HUES48 (cell line): ENCODE measurements at regions not wholly inside any gene's neighbourhood (a gene's known extent, or its start where the extent isn't known, plus 50 kb on each side); places are given as distances from the start of the nearest gene placed in this dataset.

ENCODE experiments used
- H3K27ac ChIP-seq: one replicate; pipeline ENCODE4 v1.7.0; 2013; ENCODE audit warnings: low read depth, low read length, inconsistent platforms
- H3K27me3 ChIP-seq: 2 replicates; pipeline ENCODE4 v1.6.1; 2013; ENCODE audit warnings: mild to moderate bottlenecking, low read length; ENCODE audit not compliant: control insufficient read depth, insufficient read depth
- H3K36me3 ChIP-seq: 2 replicates; pipeline ENCODE4 v1.6.1; 2013; ENCODE audit warnings: low read length; ENCODE audit not compliant: control insufficient read depth, insufficient read depth
- H3K4me1 ChIP-seq: 2 replicates; pipeline ENCODE4 v1.6.1; 2013; ENCODE audit warnings: mild to moderate bottlenecking, low read length; ENCODE audit not compliant: control insufficient read depth, insufficient read depth
- H3K4me3 ChIP-seq: 2 replicates; pipeline ENCODE4 v1.5.1; 2013; ENCODE audit warnings: mild to moderate bottlenecking, low read depth, low read length
- H3K9ac ChIP-seq: 2 replicates; pipeline ENCODE4 v1.6.1; 2013; ENCODE audit warnings: mild to moderate bottlenecking, low read depth, low read length, moderate library complexity
- H3K9me3 ChIP-seq: 2 replicates; pipeline ENCODE4 v1.6.1; 2013; ENCODE audit warnings: low read length; ENCODE audit not compliant: control insufficient read depth, insufficient read depth

DNA sequence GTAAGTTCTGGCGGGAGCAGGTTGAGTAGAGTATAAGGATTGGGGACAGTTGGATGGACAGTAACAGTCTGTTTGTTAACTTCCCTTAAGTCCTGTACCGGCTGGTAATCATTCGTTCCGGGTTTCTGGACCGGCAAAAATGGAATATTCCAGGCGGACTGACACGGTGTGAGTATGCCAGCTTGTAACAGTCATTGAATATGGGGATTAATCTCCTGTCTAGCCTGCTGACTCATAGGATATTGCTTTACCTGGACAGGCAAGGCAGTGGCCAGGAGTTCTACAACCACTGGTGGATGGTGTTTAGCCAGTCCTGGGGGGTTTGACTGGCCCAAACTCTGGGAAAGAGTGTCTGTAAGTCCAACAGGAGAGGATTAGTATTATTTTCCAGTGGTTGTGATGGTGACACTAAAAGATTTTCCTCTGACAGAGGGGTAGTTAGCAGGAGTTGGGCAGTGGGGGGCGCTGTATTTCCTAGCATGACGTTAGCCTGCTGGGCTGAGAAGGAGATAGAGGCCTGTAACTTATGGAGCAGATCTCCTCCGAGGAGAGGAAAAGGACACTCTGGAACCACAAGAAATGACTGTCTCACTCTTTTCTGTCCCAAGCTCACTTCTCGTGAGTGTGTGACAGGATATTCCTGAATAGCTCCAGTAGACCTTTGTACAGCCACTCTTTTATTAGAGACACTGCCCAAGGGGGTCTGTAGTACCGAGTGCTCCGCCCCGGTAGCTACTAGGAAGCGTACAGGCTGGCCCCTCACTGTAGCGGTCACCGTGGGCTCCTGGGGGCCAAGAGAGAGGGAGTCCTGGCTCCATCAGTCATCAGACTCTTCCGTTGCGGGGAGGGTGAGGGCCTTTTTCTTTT is 152.2 kb downstream of the TRIM27 start:
- Histone ChIP-seq H3K4me1 (peaks cover 51% of the 10 kb centered on the region), H3K27me3 (peaks cover 98% of the 10 kb centered on the region), H3K36me3 (no peaks in the 10 kb centered on the region), H3K9ac (no peak overlapping the region), H3K27ac (no peak overlapping the region), H3K9me3 (no peaks in the 10 kb centered on the region), H3K4me3 (peak overlapping the region; percentile 28; the same call in 1 of the 2 replicates)

DNA sequence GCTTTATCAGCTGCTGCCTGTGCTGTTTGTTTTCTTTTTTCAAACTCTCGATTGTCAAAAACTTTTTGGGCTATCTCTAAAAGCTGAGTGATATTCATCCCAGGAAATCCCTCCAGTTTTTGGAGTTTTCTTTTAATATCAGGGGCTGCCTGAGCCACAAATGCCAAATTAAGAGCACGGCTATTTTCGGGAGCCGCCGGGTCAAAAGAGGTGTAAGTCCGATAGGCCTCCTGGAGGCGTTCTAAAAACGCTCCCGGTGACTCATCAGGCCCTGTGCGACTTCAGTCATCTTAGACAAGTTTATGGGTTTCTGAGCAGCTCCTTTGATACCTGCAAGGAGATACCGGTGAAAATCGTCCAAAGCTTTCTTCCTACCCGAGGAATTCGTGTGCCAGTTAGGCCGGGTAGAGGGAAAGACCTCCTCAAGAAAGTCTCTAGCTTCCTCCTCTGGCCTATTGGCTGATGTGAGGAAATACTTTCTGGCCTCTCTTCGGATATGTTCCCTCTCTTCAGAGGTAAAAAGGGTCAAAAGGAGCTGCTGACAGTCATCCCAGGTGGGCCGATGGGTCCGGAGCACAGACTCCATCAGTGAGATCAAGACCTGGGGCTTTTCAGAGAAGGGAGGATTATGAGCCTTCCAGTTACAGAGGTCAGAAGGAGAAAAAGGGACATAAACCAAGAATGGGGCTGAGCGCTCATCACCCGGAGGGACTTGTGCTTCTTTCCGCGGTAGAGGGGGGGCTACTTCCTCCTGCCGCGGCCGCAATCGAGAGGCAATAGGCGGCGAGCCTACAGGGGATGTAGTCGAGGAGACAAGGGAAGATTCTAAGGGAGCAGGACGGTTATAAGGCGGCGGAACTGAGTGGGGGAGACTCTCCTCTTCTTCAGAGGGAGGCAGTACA is 151.1 kb downstream of the TRIM27 start:
- no peaks in the 10 kb centered on the region for H3K36me3 ChIP-seq

DNA sequence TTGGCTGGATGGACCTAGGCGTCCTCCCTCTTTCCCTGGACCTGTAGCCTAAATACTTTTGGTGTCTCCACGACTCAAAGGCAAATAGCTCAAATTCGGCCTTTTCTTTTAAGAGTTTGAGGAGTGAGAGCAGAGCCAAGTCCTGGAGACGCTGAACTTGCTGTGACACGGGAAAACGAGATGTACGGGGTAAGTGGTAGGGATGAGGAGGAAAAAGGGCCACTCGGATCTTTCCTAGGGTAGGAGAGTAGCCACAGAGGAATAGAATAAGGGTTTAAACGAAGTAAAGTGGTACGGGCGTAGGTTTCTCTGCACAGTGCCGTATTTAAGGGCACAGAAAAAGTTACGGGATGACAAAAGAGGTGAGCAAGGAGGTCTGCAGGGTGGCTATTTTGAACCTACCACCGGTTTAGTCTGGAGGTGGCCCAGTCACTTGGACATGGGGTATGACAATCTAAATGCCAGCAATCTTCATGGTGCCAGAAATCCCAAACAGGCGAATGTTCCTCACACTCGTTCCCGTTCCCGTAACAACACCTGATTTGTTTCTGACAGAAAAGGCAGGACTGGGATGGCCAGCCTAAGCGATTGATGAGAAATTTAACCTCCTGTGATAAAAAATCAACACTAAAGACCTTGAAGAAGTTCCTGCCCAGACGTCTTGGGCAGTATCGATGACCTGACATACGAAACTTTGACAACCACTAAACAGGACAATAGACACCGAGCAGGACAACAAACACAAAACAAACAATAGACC is 149.3 kb downstream of the TRIM27 start:
- Histone ChIP-seq H3K27ac (no peak overlapping the region), H3K9ac (no peak overlapping the region), H3K36me3 (no peaks in the 10 kb centered on the region), H3K27me3 (peaks cover 97% of the 10 kb centered on the region), H3K4me1 (peaks cover 49% of the 10 kb centered on the region), H3K4me3 (no peak overlapping the region; the same call in 1 of the 2 replicates), H3K9me3 (no peaks in the 10 kb centered on the region)

More for the DNA sequence above, 151.1 kb downstream of the TRIM27 start:
- Histone ChIP-seq H3K4me3 (peak overlapping the region; percentile 50), H3K9ac (no peak overlapping the region), H3K4me1 (peaks cover 50% of the 10 kb centered on the region), H3K27me3 (peaks cover 97% of the 10 kb centered on the region), H3K27ac (peak overlapping the region; percentile 39), H3K9me3 (no peaks in the 10 kb centered on the region)

DNA sequence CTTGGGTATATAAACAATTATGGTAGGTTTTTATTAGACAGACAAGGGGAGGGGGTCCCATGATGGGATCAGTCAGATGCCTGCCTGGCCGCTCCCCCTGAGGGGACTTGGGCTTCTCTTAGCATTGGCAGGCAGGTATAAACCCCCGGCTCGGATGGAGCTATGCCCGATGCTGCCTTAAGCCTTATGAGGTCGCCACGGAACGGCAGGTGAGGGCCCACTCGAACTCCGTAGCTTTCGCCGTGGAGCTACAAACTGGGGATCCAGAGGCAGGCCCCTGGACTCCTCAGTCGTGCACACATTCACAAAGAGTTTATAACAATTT is 148.8 kb downstream of the TRIM27 start:
- Histone ChIP-seq H3K27me3 (peaks cover 97% of the 10 kb centered on the region), H3K27ac (no peak overlapping the region), H3K4me3 (no peak overlapping the region), H3K4me1 (peaks cover 45% of the 10 kb centered on the region), H3K9me3 (no peaks in the 10 kb centered on the region), H3K36me3 (no peaks in the 10 kb centered on the region), H3K9ac (no peak overlapping the region)

DNA sequence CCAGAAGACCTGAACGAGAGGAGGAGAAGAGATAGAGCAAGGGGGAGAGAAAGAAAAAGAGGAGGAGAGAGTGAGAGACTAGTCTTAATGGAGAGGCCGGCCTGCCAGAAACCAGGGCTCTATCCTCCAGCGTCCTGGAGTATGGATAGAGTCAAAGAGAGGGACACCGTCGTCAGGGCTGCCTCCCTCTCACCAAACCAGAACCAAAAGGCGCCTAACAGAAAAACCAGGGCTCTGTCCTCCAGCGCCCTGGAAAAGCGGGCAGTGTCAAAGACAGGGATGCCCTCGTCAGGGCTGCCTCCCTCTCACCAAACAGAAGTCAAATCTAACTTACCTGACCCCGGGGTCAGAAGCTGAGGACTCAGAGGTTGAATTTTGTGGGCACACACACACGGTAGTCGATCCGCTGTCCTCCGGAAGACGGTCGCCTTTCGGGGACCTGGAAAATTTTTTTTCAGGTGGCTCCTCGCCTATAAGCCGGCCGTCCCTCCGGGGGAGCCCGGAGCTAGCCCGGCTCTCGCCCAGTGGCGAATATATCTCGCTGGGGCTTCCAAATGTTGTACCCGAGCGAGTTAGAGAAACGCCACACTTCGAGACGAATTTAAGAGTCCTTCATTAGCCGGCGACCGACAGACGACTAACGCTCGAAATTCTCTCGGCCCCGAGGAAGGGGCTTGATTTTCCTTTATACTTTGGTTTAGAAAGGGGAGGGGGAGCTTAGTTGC is 148.2 kb downstream of the TRIM27 start:
- peak overlapping the region; percentile 59 for H3K4me3 ChIP-seq
- peak overlapping the region; percentile 87 for H3K27ac ChIP-seq
- H3K36me3 ChIP-seq = no peaks in the 10 kb centered on the region
- 0 out of 2 replicates have a peak, but pooled peaks cover 4% of the 10 kb centered on the region for H3K9me3 ChIP-seq
- H3K27me3 ChIP-seq = peaks cover 97% of the 10 kb centered on the region
- no peak overlapping the region for H3K9ac ChIP-seq
- H3K4me1 ChIP-seq = peaks cover 40% of the 10 kb centered on the region

DNA sequence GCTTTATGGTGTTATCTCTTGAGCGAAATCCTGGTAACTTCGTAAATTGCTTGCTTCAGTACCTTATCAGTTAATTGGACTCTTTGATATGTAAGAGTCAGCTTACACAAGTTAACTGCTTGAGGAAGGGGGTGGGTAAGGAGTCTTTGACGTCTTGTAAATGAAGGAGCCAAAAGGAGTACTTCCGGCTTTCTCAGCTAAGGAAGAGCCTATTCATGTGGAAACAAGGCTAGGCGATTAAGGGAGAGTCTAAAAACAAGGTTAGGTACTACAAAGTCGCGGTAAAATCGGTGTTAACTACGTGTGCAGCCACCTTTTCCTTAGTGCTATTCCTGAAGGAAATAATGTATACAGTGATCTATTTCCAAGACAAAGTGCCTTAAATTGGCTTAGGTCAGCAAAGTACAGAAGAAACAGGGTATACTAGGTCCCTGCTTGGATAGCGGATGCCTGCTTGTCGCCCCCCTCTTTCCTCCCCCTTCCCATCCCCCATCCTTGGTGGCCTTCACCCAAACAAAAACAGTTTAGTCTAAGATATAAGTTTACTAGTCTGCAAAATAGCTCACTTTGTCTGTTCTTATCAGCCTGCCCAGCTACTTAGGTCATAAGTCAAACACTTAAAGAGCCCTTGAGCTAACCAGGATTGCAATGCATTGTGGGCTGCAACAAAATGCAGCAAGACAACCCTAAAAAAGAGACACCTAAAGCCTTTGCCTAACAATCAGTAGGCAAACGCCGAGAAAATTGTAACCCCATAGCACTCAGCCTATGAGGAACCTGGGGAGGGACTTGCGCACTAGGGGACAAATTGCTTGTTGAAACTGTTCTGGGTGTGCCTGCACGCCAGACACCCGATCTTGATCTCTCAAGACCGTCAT is 147.3 kb downstream of the TRIM27 start:
- Histone ChIP-seq H3K9me3 (0 out of 2 replicates have a peak, but pooled peaks cover 4% of the 10 kb centered on the region), H3K4me1 (peaks cover 37% of the 10 kb centered on the region), H3K27ac (peak overlapping the region; percentile 87), H3K4me3 (peak overlapping the region; percentile 59), H3K27me3 (peaks cover 97% of the 10 kb centered on the region), H3K9ac (no peak overlapping the region), H3K36me3 (no peaks in the 10 kb centered on the region)

DNA sequence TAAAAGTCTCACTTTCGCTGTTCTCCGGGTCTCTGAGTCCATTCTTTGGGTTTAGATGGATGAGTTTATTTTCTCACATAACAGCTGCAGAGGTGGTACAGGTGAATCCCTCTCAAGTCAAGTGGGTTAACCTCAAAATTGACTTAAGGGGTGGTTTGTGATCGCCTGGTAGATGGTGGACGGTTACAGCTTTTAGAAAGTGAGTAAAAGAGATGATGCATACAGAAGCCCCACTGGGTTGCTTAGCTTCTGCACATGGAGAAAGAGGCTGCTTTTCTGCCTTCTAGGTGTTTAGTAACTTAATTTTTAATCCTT is 146.7 kb downstream of the TRIM27 start:
- H3K36me3 ChIP-seq = no peaks in the 10 kb centered on the region
- H3K4me3 ChIP-seq = peak overlapping the region; percentile 59
- 0 out of 2 replicates have a peak, but pooled peaks cover 4% of the 10 kb centered on the region for H3K9me3 ChIP-seq
- H3K27me3 ChIP-seq = peaks cover 97% of the 10 kb centered on the region
- H3K27ac ChIP-seq = peak overlapping the region; percentile 87
- H3K9ac ChIP-seq = no peak overlapping the region
- H3K4me1 ChIP-seq = peaks cover 33% of the 10 kb centered on the region

DNA sequence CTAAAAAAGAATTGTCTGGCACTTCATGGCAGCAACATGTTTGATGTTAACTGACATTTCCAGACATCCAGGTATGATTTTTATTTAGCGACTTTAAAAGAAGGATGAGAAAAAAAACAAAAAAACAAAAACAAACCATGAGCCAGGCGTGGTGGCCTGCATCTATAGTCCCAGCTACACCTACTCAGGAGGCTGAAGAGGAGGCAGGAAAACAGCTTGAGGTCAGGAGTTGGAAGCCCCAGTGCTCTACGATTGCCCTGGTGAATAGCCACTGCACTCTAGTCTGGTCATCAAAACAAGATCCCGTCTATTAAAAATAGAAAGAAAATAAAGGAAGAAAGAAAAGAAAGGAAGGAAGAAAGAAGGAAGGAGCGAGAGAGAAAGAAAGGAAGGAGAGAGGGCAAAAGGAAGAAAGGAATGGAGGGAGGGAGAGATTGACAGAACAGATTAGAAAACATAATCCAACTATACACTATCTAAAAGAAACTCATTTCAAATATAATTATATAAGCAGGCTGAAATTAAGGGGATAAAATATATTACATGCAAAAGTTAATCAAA is 141.6 kb downstream of the TRIM27 start:
- Histone ChIP-seq H3K4me1 (peaks cover 23% of the 10 kb centered on the region), H3K36me3 (no peaks in the 10 kb centered on the region), H3K9ac (no peak overlapping the region), H3K27ac (no peak overlapping the region), H3K9me3 (0 out of 2 replicates have a peak, but pooled peaks cover 4% of the 10 kb centered on the region), H3K27me3 (peaks cover 100% of the 10 kb centered on the region), H3K4me3 (no peak overlapping the region)

DNA sequence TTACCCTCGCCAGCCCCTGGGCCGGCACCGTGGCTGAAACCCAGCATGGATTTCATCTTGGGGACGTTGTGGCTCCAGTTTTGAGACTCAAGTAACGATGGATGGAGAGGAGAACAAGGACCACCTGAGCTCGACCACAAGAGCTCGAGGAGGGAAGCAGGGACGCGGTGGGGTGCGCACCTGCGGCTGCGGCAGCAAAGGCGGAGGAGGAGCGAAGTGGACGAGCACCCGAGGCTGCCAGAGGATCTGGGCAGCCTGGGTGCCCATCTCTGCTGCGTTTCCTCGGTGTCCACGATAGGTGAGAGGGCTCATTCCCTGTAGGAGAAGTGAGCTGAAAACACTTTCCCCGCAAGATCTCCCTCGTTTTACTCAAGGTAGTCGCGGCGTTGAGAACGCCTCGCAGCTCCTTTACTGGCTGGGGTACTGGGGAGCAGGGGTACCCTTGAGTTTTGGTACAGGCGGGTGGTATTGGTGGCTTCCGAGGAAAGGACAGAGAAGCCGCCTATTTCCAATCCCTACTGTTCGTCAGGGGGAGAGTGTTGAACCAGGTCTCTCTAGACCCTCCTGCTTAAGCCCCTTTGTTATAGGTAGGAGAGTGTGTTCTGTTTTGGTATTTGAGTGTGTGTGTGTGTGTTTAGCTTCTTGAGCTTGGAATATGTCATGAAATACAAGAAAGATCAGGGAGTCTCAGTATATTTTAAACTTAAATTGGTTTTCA is 137.7 kb downstream of the TRIM27 start:
- Histone ChIP-seq H3K9me3 (no peaks in the 10 kb centered on the region), H3K27me3 (peaks cover 87% of the 10 kb centered on the region), H3K36me3 (no peaks in the 10 kb centered on the region), H3K4me3 (peak overlapping the region; percentile 44), H3K4me1 (peaks cover 12% of the 10 kb centered on the region), H3K9ac (no peak overlapping the region), H3K27ac (no peak overlapping the region)
